HL-60 (cell line): ENCODE measurements at regions not wholly inside any gene's neighbourhood (a gene's known extent, or its start where the extent isn't known, plus 50 kb on each side); places are given as distances from the start of the nearest gene placed in this dataset.

Source experiments
- DNase-seq, 2 experiments: peaks; one replicate each; pipeline ENCODE4 v3.0.0-alpha.2; 2010 to 2020; ENCODE audit warnings: low read depth in 1 of 2, low spot score in 1 of 2
- H3K27ac ChIP-seq: fragments of 250-450 bp; sonication (Bioruptor Pico); replicated peaks from 2 replicates; pipeline ENCODE4 v1.5.1; 2020; ENCODE audit warnings: mild to moderate bottlenecking, moderate library complexity
- H3K27me3 ChIP-seq: fragments of 250-450 bp; sonication (Bioruptor Pico); 2 replicates; pipeline ENCODE4 v1.5.1; 2021; ENCODE audit warnings: mild to moderate bottlenecking, moderate library complexity; ENCODE audit not compliant: insufficient read depth, poor library complexity, severe bottlenecking
- H3K4me3 ChIP-seq: replicated peaks from 2 replicates; pipeline ENCODE4 v1.5.1; 2011; ENCODE audit warnings: mild to moderate bottlenecking, control low read depth, low read length; ENCODE audit not compliant: insufficient read depth
- GABPA ChIP-seq: IDR thresholded peaks from 2 replicates; pipeline ENCODE4 v1.6.1; 2012; ENCODE audit warnings: low read depth
- POLR2AphosphoS5 ChIP-seq: IDR thresholded peaks from 2 replicates; pipeline ENCODE4 v1.6.1; 2012; ENCODE audit warnings: low read depth
- SPI1 ChIP-seq: IDR thresholded peaks from 2 replicates; pipeline ENCODE4 v1.6.1; 2012; ENCODE audit warnings: low read depth, mild to moderate bottlenecking, borderline replicate concordance
- TF ChIP-seq, protein P1 (sequence below): IDR thresholded peaks from one replicate; pipeline ENCODE4 v1.5.1; 2011; ENCODE audit warnings: low read length, control low read depth, inconsistent platforms; ENCODE audit not compliant: insufficient read depth
- TF ChIP-seq, protein P2 (sequence below): IDR thresholded peaks from 2 replicates; pipeline ENCODE4 v1.6.1; 2012; ENCODE audit warnings: low read depth; ENCODE audit not compliant: insufficient replicate concordance

DNA sequence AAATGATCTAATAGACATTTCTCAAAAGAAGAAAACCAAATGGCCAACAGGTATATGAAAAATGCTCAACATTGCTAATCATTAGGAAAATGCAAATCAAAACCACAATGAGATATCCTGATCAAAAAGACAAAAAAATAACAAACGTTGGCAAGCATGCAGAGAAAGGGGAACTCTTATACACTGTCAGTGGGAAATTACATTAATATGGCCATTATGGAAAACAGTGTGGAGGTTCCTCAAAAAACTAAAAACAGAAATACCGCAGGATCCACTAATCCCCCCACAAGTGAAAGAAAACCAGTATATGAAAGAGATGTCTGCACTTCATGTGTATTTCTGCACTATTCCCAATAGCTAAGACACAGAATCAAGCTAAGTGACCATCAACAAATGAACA lies 57.7 kb upstream of the CTIF start:
- peak in 1 of 2 experiments; percentile 42 for DNase-seq
- H3K27me3 ChIP-seq, result no peaks in the 10 kb centered on the region
- TF ChIP-seq POLR2AphosphoS5 (no peak), GABPA (no peak), SPI1 (peak; percentile 90)
- no peak overlapping the region for H3K27ac ChIP-seq
- H3K4me3 ChIP-seq, result no peak overlapping the region

DNA sequence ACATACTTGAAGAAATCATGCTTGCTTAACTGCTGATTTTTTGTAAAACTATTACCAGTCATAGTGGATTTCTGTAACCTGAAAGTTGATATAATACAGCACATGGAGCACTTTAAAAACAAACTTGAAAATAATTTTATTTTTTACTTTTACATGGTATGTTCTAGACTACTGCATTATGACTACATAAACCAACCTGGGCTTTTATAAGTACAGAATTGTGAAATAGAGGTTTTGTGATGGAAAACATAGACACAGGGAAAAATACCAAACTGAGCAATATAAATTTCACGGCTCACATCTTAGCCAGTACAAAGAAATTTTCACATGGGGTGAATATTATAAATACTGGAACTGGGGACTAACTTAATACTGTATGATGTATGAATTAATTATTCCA lies 59.3 kb upstream of the CTIF start:
- no peak overlapping the region for H3K4me3 ChIP-seq
- no peak for DNase-seq
- H3K27me3 ChIP-seq, result no peaks in the 10 kb centered on the region
- H3K27ac ChIP-seq, result no peak overlapping the region
- TF ChIP-seq, protein P1, sequence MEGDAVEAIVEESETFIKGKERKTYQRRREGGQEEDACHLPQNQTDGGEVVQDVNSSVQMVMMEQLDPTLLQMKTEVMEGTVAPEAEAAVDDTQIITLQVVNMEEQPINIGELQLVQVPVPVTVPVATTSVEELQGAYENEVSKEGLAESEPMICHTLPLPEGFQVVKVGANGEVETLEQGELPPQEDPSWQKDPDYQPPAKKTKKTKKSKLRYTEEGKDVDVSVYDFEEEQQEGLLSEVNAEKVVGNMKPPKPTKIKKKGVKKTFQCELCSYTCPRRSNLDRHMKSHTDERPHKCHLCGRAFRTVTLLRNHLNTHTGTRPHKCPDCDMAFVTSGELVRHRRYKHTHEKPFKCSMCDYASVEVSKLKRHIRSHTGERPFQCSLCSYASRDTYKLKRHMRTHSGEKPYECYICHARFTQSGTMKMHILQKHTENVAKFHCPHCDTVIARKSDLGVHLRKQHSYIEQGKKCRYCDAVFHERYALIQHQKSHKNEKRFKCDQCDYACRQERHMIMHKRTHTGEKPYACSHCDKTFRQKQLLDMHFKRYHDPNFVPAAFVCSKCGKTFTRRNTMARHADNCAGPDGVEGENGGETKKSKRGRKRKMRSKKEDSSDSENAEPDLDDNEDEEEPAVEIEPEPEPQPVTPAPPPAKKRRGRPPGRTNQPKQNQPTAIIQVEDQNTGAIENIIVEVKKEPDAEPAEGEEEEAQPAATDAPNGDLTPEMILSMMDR, result no peak
- TF ChIP-seq SPI1 (no peak), POLR2AphosphoS5 (no peak), GABPA (no peak)
- TF ChIP-seq, protein P2, sequence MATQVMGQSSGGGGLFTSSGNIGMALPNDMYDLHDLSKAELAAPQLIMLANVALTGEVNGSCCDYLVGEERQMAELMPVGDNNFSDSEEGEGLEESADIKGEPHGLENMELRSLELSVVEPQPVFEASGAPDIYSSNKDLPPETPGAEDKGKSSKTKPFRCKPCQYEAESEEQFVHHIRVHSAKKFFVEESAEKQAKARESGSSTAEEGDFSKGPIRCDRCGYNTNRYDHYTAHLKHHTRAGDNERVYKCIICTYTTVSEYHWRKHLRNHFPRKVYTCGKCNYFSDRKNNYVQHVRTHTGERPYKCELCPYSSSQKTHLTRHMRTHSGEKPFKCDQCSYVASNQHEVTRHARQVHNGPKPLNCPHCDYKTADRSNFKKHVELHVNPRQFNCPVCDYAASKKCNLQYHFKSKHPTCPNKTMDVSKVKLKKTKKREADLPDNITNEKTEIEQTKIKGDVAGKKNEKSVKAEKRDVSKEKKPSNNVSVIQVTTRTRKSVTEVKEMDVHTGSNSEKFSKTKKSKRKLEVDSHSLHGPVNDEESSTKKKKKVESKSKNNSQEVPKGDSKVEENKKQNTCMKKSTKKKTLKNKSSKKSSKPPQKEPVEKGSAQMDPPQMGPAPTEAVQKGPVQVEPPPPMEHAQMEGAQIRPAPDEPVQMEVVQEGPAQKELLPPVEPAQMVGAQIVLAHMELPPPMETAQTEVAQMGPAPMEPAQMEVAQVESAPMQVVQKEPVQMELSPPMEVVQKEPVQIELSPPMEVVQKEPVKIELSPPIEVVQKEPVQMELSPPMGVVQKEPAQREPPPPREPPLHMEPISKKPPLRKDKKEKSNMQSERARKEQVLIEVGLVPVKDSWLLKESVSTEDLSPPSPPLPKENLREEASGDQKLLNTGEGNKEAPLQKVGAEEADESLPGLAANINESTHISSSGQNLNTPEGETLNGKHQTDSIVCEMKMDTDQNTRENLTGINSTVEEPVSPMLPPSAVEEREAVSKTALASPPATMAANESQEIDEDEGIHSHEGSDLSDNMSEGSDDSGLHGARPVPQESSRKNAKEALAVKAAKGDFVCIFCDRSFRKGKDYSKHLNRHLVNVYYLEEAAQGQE, result no peak

DNA sequence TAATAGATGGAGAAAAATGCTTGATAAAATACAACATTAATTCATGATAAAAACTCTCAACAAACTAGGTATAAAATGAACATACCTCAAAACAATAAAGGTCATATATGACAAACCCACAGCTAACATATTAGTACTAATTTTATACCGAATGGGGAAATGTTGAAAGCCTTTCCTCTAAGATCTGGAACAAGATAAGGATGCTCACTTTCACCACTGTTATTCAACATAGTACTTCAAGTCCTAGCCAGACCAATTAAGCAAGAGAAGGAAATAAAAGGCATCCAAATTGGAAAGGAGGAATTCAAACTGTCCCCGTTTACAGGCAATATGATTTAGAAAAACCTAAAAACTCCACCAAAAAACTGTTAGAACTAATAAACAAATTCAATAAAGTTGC lies 61.5 kb upstream of the CTIF start:
- DNase-seq, result no peak
- H3K4me3 ChIP-seq, result no peak overlapping the region
- TF ChIP-seq, protein P1, result no peak
- TF ChIP-seq SPI1 (no peak), POLR2AphosphoS5 (no peak), GABPA (no peak)
- TF ChIP-seq, protein P2, result no peak

DNA sequence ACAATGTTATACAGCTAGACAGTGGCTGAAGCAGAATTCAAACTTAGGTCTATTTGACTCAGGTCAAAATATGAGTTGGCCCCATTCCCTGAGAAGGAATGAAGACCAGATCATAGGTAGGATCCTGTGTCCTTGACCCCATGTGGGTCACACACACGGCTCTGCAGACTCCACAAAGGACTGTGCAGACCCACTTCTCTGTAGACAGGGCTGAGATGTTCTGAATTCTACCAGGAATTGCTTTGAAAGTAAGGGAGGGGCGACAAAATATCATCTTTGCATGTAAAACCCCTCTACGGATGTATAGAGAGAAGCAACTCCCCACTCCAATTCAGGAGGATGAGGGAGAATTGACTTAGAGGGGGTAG lies 62.3 kb upstream of the CTIF start:
- no peak overlapping the region for H3K27ac ChIP-seq
- TF ChIP-seq POLR2AphosphoS5 (no peak), SPI1 (no peak)
- TF ChIP-seq, protein P1, result no peak
- H3K4me3 ChIP-seq, result no peak overlapping the region
- no peaks in the 10 kb centered on the region for H3K27me3 ChIP-seq
- DNase-seq, result no peak

More for the DNA sequence above, 61.5 kb upstream of the CTIF start:
- no peaks in the 10 kb centered on the region for H3K27me3 ChIP-seq
- no peak overlapping the region for H3K27ac ChIP-seq
